Stomach (tissue), 4 donors: ENCODE measurements at regions not wholly inside any gene's neighbourhood (a gene's known extent, or its start where the extent isn't known, plus 50 kb on each side); places are given as distances from the start of the nearest gene placed in this dataset.

ENCODE experiments used
- CTCF ChIP-seq, 7 experiments: fragments of 450-650 bp in 4 of 7; fragments of 200-600 bp in 3 of 7; sonication (generic) in 3 of 7; IDR thresholded peaks; one replicate each; pipeline ENCODE4 v1.5.1; 2016 to 2019; ENCODE audit warnings: antibody characterized with exemption in 7 of 7, control low read depth in 2 of 7, mild to moderate bottlenecking in 1 of 7
- EP300 ChIP-seq: sonication (generic); formaldehyde crosslinking; IDR thresholded peaks from one replicate; pipeline ENCODE4 v1.6.1; 2017; ENCODE audit warnings: antibody characterized with exemption
- POLR2A ChIP-seq, 4 donors: fragments of 450-650 bp; IDR thresholded peaks; one replicate each; pipeline ENCODE4 v1.6.1; 2016; ENCODE audit warnings: antibody characterized with exemption in 4 of 4, control low read depth in 2 of 4, mild to moderate bottlenecking in 1 of 4, moderate library complexity in 1 of 4
- POLR2AphosphoS5 ChIP-seq, 3 donors: sonication (generic); formaldehyde crosslinking; IDR thresholded peaks; one replicate each; pipeline ENCODE4 v1.6.1; 2016; ENCODE audit warnings: antibody characterized with exemption in 3 of 3

- TF ChIP-seq CTCF (IDR thresholded peaks at IDR 0.05) (no peak), POLR2AphosphoS5 (IDR thresholded peaks at IDR 0.05) (no peak), POLR2A (IDR thresholded peaks at IDR 0.05) (no peak), EP300 (no peak)
These were observed 442.8 kb upstream of the ARRDC4 start for GRCh38 chr15:97517737-97518136.
